ENCODE measurements at regions not wholly inside any gene's neighbourhood (a gene's known extent, or its start where the extent isn't known, plus 50 kb on each side); places are given as distances from the start of the nearest gene placed in this dataset.

GRCh38 chr16:80027007-80027965 lies 426.7 kb upstream of the MAF start:
- H3K9me3 Mint-ChIP-seq (ENCODE audit: unreplicated experiment) = no peaks in the 10 kb centered on the region
- no peak for TF ChIP-seq CTCF (IDR thresholded peaks at IDR 0.05; ENCODE audit: partially characterized antibody, unreplicated experiment)
- H3K27ac Mint-ChIP-seq (ENCODE audit: unreplicated experiment) = no peak overlapping the region
- DNase-seq = peak; percentile 14
- H3K36me3 Mint-ChIP-seq (ENCODE audit: unreplicated experiment) = no peaks in the 10 kb centered on the region
- H3K4me1 Mint-ChIP-seq (ENCODE audit: low read depth, unreplicated experiment) = no peaks in the 10 kb centered on the region
- H3K27me3 Mint-ChIP-seq (ENCODE audit: unreplicated experiment) = no peaks in the 10 kb centered on the region
- H3K4me3 Mint-ChIP-seq (ENCODE audit: unreplicated experiment) = no peak overlapping the region

- DNase-seq = no peak
- H3K4me1 Mint-ChIP-seq (ENCODE audit: low read depth, unreplicated experiment) = no peaks in the 10 kb centered on the region
- H3K9me3 Mint-ChIP-seq (ENCODE audit: unreplicated experiment) = no peaks in the 10 kb centered on the region
- no peak for TF ChIP-seq CTCF (IDR thresholded peaks at IDR 0.05; ENCODE audit: partially characterized antibody, unreplicated experiment)
- H3K4me3 Mint-ChIP-seq (ENCODE audit: unreplicated experiment) = no peak overlapping the region
- H3K36me3 Mint-ChIP-seq (ENCODE audit: unreplicated experiment) = no peaks in the 10 kb centered on the region
- no peak overlapping the region for H3K27ac Mint-ChIP-seq (ENCODE audit: unreplicated experiment)
- no peaks in the 10 kb centered on the region for H3K27me3 Mint-ChIP-seq (ENCODE audit: unreplicated experiment)
These were observed 424.7 kb upstream of the MAF start for GRCh38 chr16:80025236-80025635.

GRCh38 chr16:80024443-80024842 lies 423.9 kb upstream of the MAF start:
- no peak for TF ChIP-seq CTCF (IDR thresholded peaks at IDR 0.05; ENCODE audit: partially characterized antibody, unreplicated experiment)
- H3K4me3 Mint-ChIP-seq (ENCODE audit: unreplicated experiment) = no peak overlapping the region
- no peaks in the 10 kb centered on the region for H3K27me3 Mint-ChIP-seq (ENCODE audit: unreplicated experiment)

GRCh38 chr16:80023865-80024264 lies 423.3 kb upstream of the MAF start:
- Mint-ChIP-seq H3K27ac (ENCODE audit: unreplicated experiment) (no peak overlapping the region), H3K4me1 (ENCODE audit: low read depth, unreplicated experiment) (no peaks in the 10 kb centered on the region), H3K36me3 (ENCODE audit: unreplicated experiment) (no peaks in the 10 kb centered on the region), H3K4me3 (ENCODE audit: unreplicated experiment) (no peak overlapping the region), H3K9me3 (ENCODE audit: unreplicated experiment) (no peaks in the 10 kb centered on the region), H3K27me3 (ENCODE audit: unreplicated experiment) (no peaks in the 10 kb centered on the region)
- no peak for DNase-seq
- TF ChIP-seq CTCF (IDR thresholded peaks at IDR 0.05; ENCODE audit: partially characterized antibody, unreplicated experiment) = no peak

More at GRCh38 chr16:80024443-80024842, 423.9 kb upstream of the MAF start:
- H3K27ac Mint-ChIP-seq (ENCODE audit: unreplicated experiment) = no peak overlapping the region
- H3K4me1 Mint-ChIP-seq (ENCODE audit: low read depth, unreplicated experiment) = no peaks in the 10 kb centered on the region
- no peak for DNase-seq
- H3K36me3 Mint-ChIP-seq (ENCODE audit: unreplicated experiment) = no peaks in the 10 kb centered on the region
- no peaks in the 10 kb centered on the region for H3K9me3 Mint-ChIP-seq (ENCODE audit: unreplicated experiment)

- Mint-ChIP-seq H3K36me3 (ENCODE audit: unreplicated experiment) (no peaks in the 10 kb centered on the region), H3K4me1 (ENCODE audit: low read depth, unreplicated experiment) (no peaks in the 10 kb centered on the region), H3K27ac (ENCODE audit: unreplicated experiment) (no peak overlapping the region), H3K4me3 (ENCODE audit: unreplicated experiment) (no peak overlapping the region), H3K9me3 (ENCODE audit: unreplicated experiment) (no peaks in the 10 kb centered on the region), H3K27me3 (ENCODE audit: unreplicated experiment) (no peaks in the 10 kb centered on the region)
- no peak for DNase-seq
- no peak for TF ChIP-seq CTCF (IDR thresholded peaks at IDR 0.05; ENCODE audit: partially characterized antibody, unreplicated experiment)
These were observed 418.9 kb upstream of the MAF start for GRCh38 chr16:80019395-80019794.

Data from glutamatergic neuron (in vitro differentiated cells).